Gastrocnemius medialis (tissue), 4 donors: ENCODE measurements at regions not wholly inside any gene's neighbourhood (a gene's known extent, or its start where the extent isn't known, plus 50 kb on each side); places are given as distances from the start of the nearest gene placed in this dataset.

Source experiments
- ATAC-seq, 2 donors: fragments of 150-250 bp; one replicate each; pipeline ENCODE4 v1.9.1; 2016
- DNase-seq, 2 donors: peaks; one replicate each; pipeline ENCODE4 v3.0.0-alpha.2; 2019
- H3K27ac ChIP-seq, 4 donors: fragments of 200-600 bp; sonication (generic); 1 replicate in 1 of 4; 2 replicates in 3 of 4; pipeline ENCODE4 v1.5.1; 2016 to 2018; ENCODE audit warnings: mild to moderate bottlenecking in 2 of 4, moderate library complexity in 1 of 4
- H3K27me3 ChIP-seq, 3 donors: fragments of 200-600 bp; sonication (generic) in 2 of 3; 1 replicate in 1 of 3; 2 replicates in 2 of 3; pipeline versions ENCODE4 v1.5.1 to v1.6.0; 2016 to 2019; ENCODE audit warnings: mild to moderate bottlenecking in 1 of 3, moderate library complexity in 1 of 3
- H3K36me3 ChIP-seq, 2 donors: fragments of 200-600 bp; sonication (generic) in 1 of 2; one replicate each; pipeline ENCODE4 v1.5.1; 2017 to 2018
- H3K4me1 ChIP-seq, 2 donors: fragments of 200-600 bp; sonication (generic) in 1 of 2; one replicate each; pipeline ENCODE4 v1.5.1; 2016 to 2017; ENCODE audit warnings: mild to moderate bottlenecking in 2 of 2
- H3K4me3 ChIP-seq, 4 donors: fragments of 200-600 bp; sonication (generic) in 3 of 4; 1 replicate in 1 of 4; 2 replicates in 3 of 4; pipeline ENCODE4 v1.5.1; 2016 to 2019; ENCODE audit warnings: mild to moderate bottlenecking in 2 of 4
- H3K9me3 ChIP-seq, 3 donors: fragments of 200-600 bp; sonication (generic) in 2 of 3; 1 replicate in 1 of 3; 2 replicates in 2 of 3; pipeline ENCODE4 v1.5.1; 2016 to 2019
- POLR2A ChIP-seq, 2 donors: fragments of 450-650 bp; IDR thresholded peaks; one replicate each; pipeline ENCODE4 v1.6.1; 2017; ENCODE audit warnings: antibody characterized with exemption in 2 of 2, mild to moderate bottlenecking in 2 of 2, moderate library complexity in 2 of 2
- in situ Hi-C, 4 donors: fragments of 200-750 bp; cut with MboI; loops; one replicate each; pipeline versions ENCODE4 v1.15.0 to v1.8.0; 2017; ENCODE audit warnings: low sequenced_read_pairs in 4 of 4
- intact Hi-C: fragments of 100-400 bp; cut with DNase I; formaldehyde crosslinking; loops from one replicate; pipeline ENCODE4 v1.15.1; 2023; ENCODE audit warnings: low total_unique reads

GRCh38 chr14:95763875-95764274 is 50.0 kb upstream of the TCL1A start:
- no peak overlapping the region for H3K27ac ChIP-seq
- no peak for TF ChIP-seq POLR2A (IDR thresholded peaks at IDR 0.05)
- H3K36me3 ChIP-seq: no peaks in the 10 kb centered on the region
- H3K27me3 ChIP-seq: peaks cover 0 to 5% (median 0%) of the 10 kb centered on the region in 3 donors
- in situ Hi-C loops (no loop called here), intact Hi-C loops (no loop called here)
- no peaks in the 10 kb centered on the region for H3K9me3 ChIP-seq
- H3K4me1 ChIP-seq: no peaks in the 10 kb centered on the region
- DNase-seq (no peak), ATAC-seq (no peak)
- H3K4me3 ChIP-seq: no peak overlapping the region
